Activated CD8-positive, alpha-beta memory T cell treated with anti-CD3 and anti-CD28 coated beads, Interleukin-2, amount 50 U/mL, for 24 hours (primary cell): ENCODE measurements at regions not wholly inside any gene's neighbourhood (a gene's known extent, or its start where the extent isn't known, plus 50 kb on each side); places are given as distances from the start of the nearest gene placed in this dataset.
"Not testable (repeated sequence)": the region's sequence is repeated elsewhere in the genome, so short reads cannot be mapped to it uniquely, and the experiment has no call there.

ENCODE experiments used
- DNase-seq: peaks from one replicate; pipeline ENCODE4 v3.0.0-alpha.2; 2020; ENCODE audit errors: extremely low read depth

GRCh38 chr17:33562792-33563191 lies 269.7 kb upstream of the ASIC2 start:
- DNase-seq: no peak

- no peak for DNase-seq
Observed at GRCh38 chr17:33564146-33564545, 271.1 kb upstream of the ASIC2 start.

- no peak for DNase-seq
Observed at GRCh38 chr17:33567223-33567622, 274.1 kb upstream of the ASIC2 start.

- DNase-seq: no peak
Observed at GRCh38 chr17:33572615-33573014, 279.5 kb upstream of the ASIC2 start.

- DNase-seq: no peak
Observed at GRCh38 chr17:33574942-33575445, 281.9 kb upstream of the ASIC2 start.

DNA sequence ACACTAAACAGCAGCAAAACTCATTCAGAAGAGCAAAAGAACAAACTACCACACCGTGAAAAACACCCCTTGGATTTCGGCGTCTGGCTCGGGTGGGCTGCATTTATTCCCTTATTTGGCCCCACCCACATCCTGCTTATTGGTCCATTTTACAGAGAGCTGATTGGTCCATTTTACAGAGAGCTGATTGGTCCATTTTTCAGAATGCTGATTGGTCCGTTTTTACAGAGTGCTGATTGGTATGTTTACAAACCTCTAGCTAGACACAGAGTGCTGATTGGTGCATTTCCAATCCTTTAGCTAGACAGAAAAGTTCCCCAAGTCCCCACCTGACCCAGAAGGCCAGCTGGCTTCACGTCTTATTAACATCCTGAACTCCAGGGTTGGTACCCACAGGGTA lies 286.6 kb upstream of the ASIC2 start:
- not testable (repeated sequence) for DNase-seq

GRCh38 chr17:33580215-33580614 lies 287.1 kb upstream of the ASIC2 start:
- no peak for DNase-seq

GRCh38 chr17:33582661-33583060 lies 289.6 kb upstream of the ASIC2 start:
- no peak for DNase-seq

- DNase-seq: no peak
Observed at GRCh38 chr17:33583518-33584417, 290.7 kb upstream of the ASIC2 start.

- DNase-seq: no peak
Observed at GRCh38 chr17:33593991-33594390, 300.9 kb upstream of the ASIC2 start.

GRCh38 chr17:33595828-33596227 lies 302.7 kb upstream of the ASIC2 start:
- no peak for DNase-seq

DNA sequence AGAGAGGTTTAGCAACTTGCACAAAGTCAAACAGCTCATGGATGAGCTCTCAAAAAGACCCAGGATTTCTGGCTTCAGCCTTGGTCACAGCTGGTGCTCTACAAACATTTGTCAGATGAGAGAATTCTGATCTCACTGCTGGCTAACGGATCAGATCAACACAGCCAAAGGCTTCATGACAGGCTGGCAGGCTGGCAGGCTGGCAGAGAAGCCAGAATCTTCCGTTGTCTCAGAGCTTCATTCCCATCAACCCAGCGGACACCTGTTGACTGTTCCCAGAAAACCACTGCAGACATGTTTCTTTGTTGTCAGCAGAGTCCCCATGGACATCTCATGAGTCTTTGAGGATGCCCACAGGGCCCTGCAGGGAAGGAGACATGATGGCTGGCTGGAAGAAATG lies 303.8 kb upstream of the ASIC2 start:
- DNase-seq: no peak

- no peak for DNase-seq
Observed at GRCh38 chr17:33598797-33599196, 305.7 kb upstream of the ASIC2 start.

- no peak for DNase-seq
Observed at GRCh38 chr17:33602981-33603380, 309.9 kb upstream of the ASIC2 start.

- DNase-seq: no peak
Observed at GRCh38 chr17:33603789-33604188, 310.7 kb upstream of the ASIC2 start.

DNA sequence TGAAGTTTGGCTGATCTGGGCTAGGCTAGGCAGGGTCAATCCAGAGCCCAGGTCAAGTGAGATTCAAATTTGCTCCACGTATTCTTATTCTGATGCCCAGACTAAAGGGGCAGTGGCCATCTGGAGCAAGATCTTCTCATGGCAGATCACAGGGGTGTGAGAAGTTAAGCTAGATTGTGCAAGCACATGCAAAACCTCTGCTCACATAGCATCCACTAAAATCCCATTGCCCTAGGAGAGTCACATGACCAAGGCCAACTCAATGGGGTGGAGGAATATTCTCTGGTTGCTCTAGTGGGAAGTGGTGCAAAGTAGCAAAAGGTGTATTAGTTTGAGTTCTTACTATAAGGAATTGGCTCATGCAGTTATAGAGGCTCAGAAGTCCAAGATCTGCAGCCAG lies 318.4 kb upstream of the ASIC2 start:
- DNase-seq: no peak

GRCh38 chr17:33615861-33616260 lies 322.8 kb upstream of the ASIC2 start:
- no peak for DNase-seq

DNA sequence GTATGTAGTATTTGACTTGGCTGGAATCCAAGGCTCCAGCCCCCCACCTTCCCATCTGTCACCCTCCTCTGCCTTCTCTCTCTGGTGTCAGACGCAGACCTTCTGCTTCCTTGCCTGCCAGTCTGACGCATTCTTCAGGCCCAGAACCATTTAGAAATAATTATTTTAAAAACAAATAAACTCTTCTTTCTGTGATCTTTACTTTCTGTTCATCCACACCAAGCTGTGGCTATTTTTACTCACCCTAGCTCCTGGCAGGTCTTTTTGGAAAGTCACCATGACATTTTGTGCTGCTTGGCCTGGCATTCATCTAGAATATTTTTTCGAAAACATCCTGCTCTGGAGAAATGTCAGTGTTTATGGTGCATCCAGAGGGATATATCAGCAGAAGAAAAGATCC lies 330.7 kb upstream of the ASIC2 start:
- DNase-seq: no peak

- no peak for DNase-seq
Observed at GRCh38 chr17:33628500-33629346, 335.6 kb upstream of the ASIC2 start.

- DNase-seq: no peak
Observed at GRCh38 chr17:33633446-33633845, 340.4 kb upstream of the ASIC2 start.

GRCh38 chr17:33637534-33637933 lies 344.4 kb upstream of the ASIC2 start:
- no peak for DNase-seq

DNA sequence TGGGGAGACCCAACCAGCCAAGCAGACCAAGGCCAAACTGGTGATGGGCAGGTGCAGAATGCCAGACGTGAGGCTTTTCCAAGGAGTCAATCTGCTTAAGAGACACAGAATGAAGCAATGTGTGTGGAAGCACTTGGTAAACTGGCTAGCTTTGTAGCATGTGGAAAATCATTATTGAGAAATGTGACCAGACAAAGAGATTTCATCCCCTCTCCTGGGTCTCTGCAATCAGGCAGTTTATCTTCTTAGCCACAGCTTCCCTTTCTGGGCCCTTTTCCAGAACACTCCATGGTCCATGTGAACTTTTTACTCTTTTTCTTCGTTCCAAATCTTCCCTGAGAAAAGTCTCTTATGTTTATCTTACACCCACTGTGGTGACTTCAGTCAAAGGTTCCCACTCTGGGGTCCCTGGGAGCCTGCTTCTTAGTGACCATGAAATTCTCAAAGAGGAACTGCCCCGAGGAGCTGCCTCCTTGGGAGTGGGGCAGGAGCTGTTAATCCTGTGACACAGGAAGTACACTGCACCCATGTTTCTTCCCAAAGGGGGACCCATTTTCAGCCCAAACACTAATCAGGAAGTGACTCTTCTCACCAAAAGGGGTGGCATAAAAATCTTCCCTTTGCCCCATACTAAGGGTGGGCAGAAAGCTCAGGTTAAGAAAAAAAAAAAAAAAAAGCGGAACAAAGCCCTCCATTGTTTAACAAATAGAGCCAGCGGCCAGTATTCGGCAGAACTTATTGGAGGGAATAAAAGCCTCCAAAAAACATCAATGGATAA lies 346.2 kb upstream of the ASIC2 start:
- DNase-seq: no peak
